Activated CD8-positive, alpha-beta T cell treated with anti-CD3 and anti-CD28 coated beads, Interleukin-2, amount 10 ng/mL, durations not matched to agents 7 days and 5 days (primary cell): ENCODE measurements at regions not wholly inside any gene's neighbourhood (a gene's known extent, or its start where the extent isn't known, plus 50 kb on each side); places are given as distances from the start of the nearest gene placed in this dataset.

Experiments
- ATAC-seq: fragments of 150-1000 bp; cut with Tn5 transposase; one replicate; pipeline ENCODE4 v1.10.0; 2021; ENCODE audit warnings: moderate library complexity
- CTCF ChIA-PET: fragments of 350-600 bp; sonication (Branson Sonifier 250); formaldehyde crosslinking; loops from one replicate; lab custom pipeline; 2021; ENCODE audit warnings: antibody characterized with exemption; lab: Charles Lee
- POLR2A ChIA-PET: fragments of 350-600 bp; sonication (Branson Sonifier 250); formaldehyde crosslinking; loops from one replicate; lab custom pipeline; 2021; ENCODE audit warnings: antibody characterized with exemption; lab: Charles Lee
- DNase-seq: peaks from one replicate; pipeline ENCODE4 v3.0.0-alpha.2; 2020
- H3K27ac Mint-ChIP-seq: one replicate; pipeline ENCODE4 v1.8.0; 2021; ENCODE audit warnings: mild to moderate bottlenecking, mixed read lengths
- H3K27me3 Mint-ChIP-seq: one replicate; pipeline ENCODE4 v1.8.0; 2021; ENCODE audit warnings: low read depth, mixed read lengths
- H3K36me3 Mint-ChIP-seq: one replicate; pipeline ENCODE4 v1.8.0; 2021; ENCODE audit warnings: low read depth, mixed read lengths
- H3K4me1 Mint-ChIP-seq: one replicate; pipeline ENCODE4 v1.8.0; 2021; ENCODE audit warnings: low read depth, mixed read lengths
- H3K4me3 Mint-ChIP-seq: one replicate; pipeline ENCODE4 v1.8.0; 2021; ENCODE audit warnings: mild to moderate bottlenecking, mixed read lengths
- H3K9me3 Mint-ChIP-seq: one replicate; pipeline ENCODE4 v1.8.0; 2022; ENCODE audit warnings: mixed read lengths; ENCODE audit not compliant: insufficient read depth

GRCh38 chr4:83213640-83214039 lies 71.0 kb downstream of the COQ2 start:
- Mint-ChIP-seq H3K36me3 (peaks cover 14% of the 10 kb centered on the region), H3K9me3 (peaks cover 5% of the 10 kb centered on the region), H3K4me1 (peaks cover 82% of the 10 kb centered on the region), H3K27me3 (no peaks in the 10 kb centered on the region), H3K4me3 (no peak overlapping the region), H3K27ac (no peak overlapping the region)
- no peak for DNase-seq
- ATAC-seq = no peak
- POLR2A ChIA-PET = interaction anchor here (0.8 kb wide), 1 partner anchor 75 kb away, joined by 4 read pairs; no protein-coding TSS in a partner anchor
- CTCF ChIA-PET = no interaction called here

GRCh38 chr4:83212041-83212851 lies 72.4 kb downstream of the COQ2 start:
- no peaks in the 10 kb centered on the region for H3K27me3 Mint-ChIP-seq
- ATAC-seq = peak; percentile 86
- H3K27ac Mint-ChIP-seq = peak overlapping the region; percentile 91
- DNase-seq = peak; percentile 77
- POLR2A ChIA-PET = interaction anchor here (0.9 to 1.2 kb wide), 3 partner anchors 13 to 99 kb away, joined by 3 to 5 read pairs (median 4); no protein-coding TSS in a partner anchor
- peaks cover 68% of the 10 kb centered on the region for H3K4me1 Mint-ChIP-seq
- peaks cover 9% of the 10 kb centered on the region for H3K9me3 Mint-ChIP-seq
- CTCF ChIA-PET = interaction anchor here (0.8 to 2.2 kb wide), 6 partner anchors 21 to 102 kb away, joined by 3 to 9 read pairs (median 7); partner anchors contain the start of gene PLAC8
- H3K36me3 Mint-ChIP-seq = peaks cover 14% of the 10 kb centered on the region
- peak overlapping the region; percentile 52 for H3K4me3 Mint-ChIP-seq

GRCh38 chr4:83209419-83209818 lies 75.2 kb downstream of the COQ2 start:
- no peak overlapping the region for H3K4me3 Mint-ChIP-seq
- ATAC-seq (no peak), DNase-seq (no peak)
- peaks cover 49% of the 10 kb centered on the region for H3K4me1 Mint-ChIP-seq
- peak overlapping the region; percentile 37 for H3K27ac Mint-ChIP-seq
- H3K36me3 Mint-ChIP-seq = peaks cover 5% of the 10 kb centered on the region
- no peaks in the 10 kb centered on the region for H3K27me3 Mint-ChIP-seq
- ChIA-PET POLR2A (interaction anchor here (0.8 kb wide), 1 partner anchor 8 kb away, joined by 4 read pairs; no protein-coding TSS in a partner anchor), CTCF (interaction anchor here (0.9 to 1.9 kb wide), 4 partner anchors 8 to 75 kb away, joined by 3 to 6 read pairs (median 4); partner anchors contain the start of gene COQ2)
- H3K9me3 Mint-ChIP-seq = peaks cover 9% of the 10 kb centered on the region

GRCh38 chr4:83208371-83209365 lies 75.9 kb downstream of the COQ2 start:
- Mint-ChIP-seq H3K4me3 (no peak overlapping the region), H3K4me1 (peaks cover 45% of the 10 kb centered on the region), H3K36me3 (peaks cover 5% of the 10 kb centered on the region), H3K9me3 (peaks cover 8% of the 10 kb centered on the region), H3K27ac (no peak overlapping the region), H3K27me3 (no peaks in the 10 kb centered on the region)
- DNase-seq = no peak
- ATAC-seq = no peak
- POLR2A ChIA-PET = interaction anchor here (0.8 to 1.8 kb wide), 2 partner anchors 9 kb away, joined by 4 read pairs; no protein-coding TSS in a partner anchor
- CTCF ChIA-PET = interaction anchor here (0.8 to 1.9 kb wide), 4 partner anchors 9 to 94 kb away, joined by 3 to 6 read pairs (median 4); partner anchors contain the start of genes COQ2 and PLAC8

GRCh38 chr4:83207497-83208101 lies 77.0 kb downstream of the COQ2 start:
- ChIA-PET POLR2A (interaction anchor here (1.8 kb wide), 1 partner anchor 10 kb away, joined by 4 read pairs; no protein-coding TSS in a partner anchor), CTCF (interaction anchor here (1.7 to 1.9 kb wide), 2 partner anchors 8 to 10 kb away, joined by 5 to 6 read pairs; no protein-coding TSS in a partner anchor)
- Mint-ChIP-seq H3K4me3 (no peak overlapping the region), H3K27ac (no peak overlapping the region), H3K27me3 (no peaks in the 10 kb centered on the region), H3K4me1 (peaks cover 35% of the 10 kb centered on the region), H3K36me3 (peaks cover 3% of the 10 kb centered on the region), H3K9me3 (peaks cover 4% of the 10 kb centered on the region)
- ATAC-seq (no peak), DNase-seq (no peak)

- Mint-ChIP-seq H3K36me3 (peaks cover 3% of the 10 kb centered on the region), H3K27ac (no peak overlapping the region), H3K4me3 (no peak overlapping the region), H3K27me3 (no peaks in the 10 kb centered on the region), H3K9me3 (peaks cover 4% of the 10 kb centered on the region), H3K4me1 (peaks cover 17% of the 10 kb centered on the region)
- POLR2A ChIA-PET = no interaction called here
- CTCF ChIA-PET = no interaction called here
- no peak for DNase-seq
- ATAC-seq = no peak
Measured at GRCh38 chr4:83205760-83206159, 78.8 kb downstream of the COQ2 start.

GRCh38 chr4:83204731-83205130 lies 79.9 kb downstream of the COQ2 start:
- Mint-ChIP-seq H3K27me3 (no peaks in the 10 kb centered on the region), H3K9me3 (peaks cover 4% of the 10 kb centered on the region), H3K27ac (no peak overlapping the region), H3K4me3 (no peak overlapping the region), H3K4me1 (peaks cover 7% of the 10 kb centered on the region), H3K36me3 (peaks cover 3% of the 10 kb centered on the region)
- POLR2A ChIA-PET = no interaction called here
- no peak for DNase-seq
- no peak for ATAC-seq
- CTCF ChIA-PET = no interaction called here

GRCh38 chr4:83201761-83202160 lies 82.8 kb downstream of the COQ2 start:
- Mint-ChIP-seq H3K36me3 (no peaks in the 10 kb centered on the region), H3K4me3 (no peak overlapping the region), H3K9me3 (no peaks in the 10 kb centered on the region), H3K27ac (no peak overlapping the region), H3K4me1 (peaks cover 7% of the 10 kb centered on the region), H3K27me3 (no peaks in the 10 kb centered on the region)
- no peak for ATAC-seq
- ChIA-PET CTCF (no interaction called here), POLR2A (no interaction called here)
- no peak for DNase-seq

- ChIA-PET POLR2A (interaction anchor here (1.1 kb wide), 1 partner anchor 9 kb away, joined by 3 read pairs; no protein-coding TSS in a partner anchor), CTCF (interaction anchor here (2.1 kb wide), 1 partner anchor 13 kb away, joined by 7 read pairs; no protein-coding TSS in a partner anchor)
- Mint-ChIP-seq H3K27ac (no peak overlapping the region), H3K4me3 (no peak overlapping the region), H3K9me3 (no peaks in the 10 kb centered on the region), H3K4me1 (peaks cover 10% of the 10 kb centered on the region), H3K36me3 (peaks cover 3% of the 10 kb centered on the region), H3K27me3 (no peaks in the 10 kb centered on the region)
- no peak for DNase-seq
- no peak for ATAC-seq
Measured at GRCh38 chr4:83197555-83198235, 83.2 kb upstream of the PLAC8 start.

- Mint-ChIP-seq H3K27ac (peak overlapping the region; percentile 56), H3K27me3 (no peaks in the 10 kb centered on the region), H3K4me3 (no peak overlapping the region), H3K4me1 (peaks cover 10% of the 10 kb centered on the region), H3K36me3 (peaks cover 3% of the 10 kb centered on the region), H3K9me3 (peaks cover 6% of the 10 kb centered on the region)
- ChIA-PET CTCF (interaction anchor here (2.1 kb wide), 1 partner anchor 14 kb away, joined by 7 read pairs; no protein-coding TSS in a partner anchor), POLR2A (no interaction called here)
- DNase-seq = no peak
- peak; percentile 27 for ATAC-seq
Measured at GRCh38 chr4:83196921-83197320, 82.4 kb upstream of the PLAC8 start.
